Right cardiac atrium (tissue), 5 donors: ENCODE measurements at regions not wholly inside any gene's neighbourhood (a gene's known extent, or its start where the extent isn't known, plus 50 kb on each side); places are given as distances from the start of the nearest gene placed in this dataset.
A peak's percentile ranks its signal among the peaks of the same experiment; 100 is the strongest.
"Not testable (repeated sequence)": the region's sequence is repeated elsewhere in the genome, so short reads cannot be mapped to it uniquely, and the experiment has no call there.

Experiments
- ATAC-seq, 2 donors: fragments of 200-7000 bp; cut with Tn5 transposase; one replicate each; pipeline versions ENCODE4 v1.8.0 to v1.9.1; 2020; ENCODE audit warnings: moderate library complexity in 2 of 2, mild to moderate bottlenecking in 1 of 2
- DNase-seq, 3 donors: peaks; one replicate each; pipeline ENCODE4 v3.0.0-alpha.2; 2020
- H3K27ac ChIP-seq: one replicate; pipeline ENCODE4 v1.5.1; 2013; ENCODE audit warnings: mild to moderate bottlenecking, low read length, control low read depth, moderate library complexity
- H3K27me3 ChIP-seq: one replicate; pipeline ENCODE4 v1.6.1; 2013; ENCODE audit not compliant: control insufficient read depth, insufficient read depth
- H3K4me1 ChIP-seq: one replicate; pipeline ENCODE4 v1.6.1; 2013; ENCODE audit warnings: low read length; ENCODE audit not compliant: control insufficient read depth, insufficient read depth
- H3K4me3 ChIP-seq: one replicate; pipeline ENCODE4 v1.5.1; 2013; ENCODE audit warnings: low read length, control low read depth
- H3K9me3 ChIP-seq: one replicate; pipeline ENCODE4 v1.6.1; 2013; ENCODE audit warnings: low read length; ENCODE audit not compliant: control insufficient read depth
- whole genome bisulfite sequencing: extraction: QIAGEN DNeasy Blood & Tissue Kit; methylation state at CpG from one replicate; pipeline ENCODE4 v1.1.7; 2013; 5-methylcytosine and 5-hydroxymethylcytosine counted together
- intact Hi-C, 4 donors: fragments of 100-400 bp; cut with DNase I; formaldehyde crosslinking; loops; one replicate each; pipeline versions ENCODE4 v1.11.0 to v1.14.0; 2022 to 2023
- donor health status: healthy with polysubstance abuse.
- donor health status: DM: no; HTN: yes; CAD: no.
- donor health status: DM: no; HTN: no; CAD: no.
- donor health status: DM: no; HTN: yes; CAD: no; lungs with severe emphysema.
- donor health status: DM: yes; HTN: yes; CAD: no.

DNA sequence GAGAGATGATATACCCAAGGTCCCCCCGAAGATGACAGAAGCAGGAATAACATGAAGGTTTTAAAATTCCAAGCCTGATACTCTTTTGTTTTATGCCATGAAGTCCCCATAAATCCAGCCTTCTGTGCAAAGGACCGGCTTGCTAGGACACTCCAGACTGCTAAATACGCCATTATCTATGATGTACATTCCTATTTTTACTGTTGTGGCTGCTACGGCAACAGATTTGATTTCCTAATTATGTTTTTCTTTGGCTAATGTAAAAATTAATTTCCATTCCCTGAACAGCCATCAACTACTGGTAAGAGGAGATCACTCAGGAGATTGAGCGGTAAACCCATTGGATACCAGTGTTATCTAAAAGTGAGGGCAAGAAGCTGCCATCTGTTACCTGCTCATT lies 1090.8 kb downstream of the TYW1 start:
- intact Hi-C loops = no loop called here
- no peak overlapping the region for H3K27ac ChIP-seq
- no peaks in the 10 kb centered on the region for H3K9me3 ChIP-seq
- DNase-seq (no peak), ATAC-seq (no peak)
- no peaks in the 10 kb centered on the region for H3K4me1 ChIP-seq
- WGBS = 81% methylated on average over 5 of the region's 5 CpGs
- no peak overlapping the region for H3K4me3 ChIP-seq
- no peaks in the 10 kb centered on the region for H3K27me3 ChIP-seq

DNA sequence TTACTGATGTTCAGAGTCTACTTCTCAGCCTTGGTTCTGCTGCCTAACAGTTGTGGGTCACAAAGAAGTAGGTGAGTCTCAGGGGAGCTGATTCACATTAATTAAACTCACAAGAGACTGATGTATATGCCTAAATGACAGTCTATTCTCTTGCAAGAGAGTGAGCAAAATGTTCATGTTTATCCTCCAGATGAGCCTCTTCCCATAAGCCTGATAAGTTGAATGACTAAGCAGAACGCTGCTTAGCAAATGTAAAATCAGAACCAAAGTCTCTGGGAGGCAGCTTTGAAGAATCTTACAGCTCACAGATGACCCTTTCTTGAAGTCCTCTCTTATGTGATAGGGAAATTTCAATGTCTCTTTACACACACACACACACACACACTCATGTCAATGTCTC lies 1092.2 kb downstream of the TYW1 start:
- Histone ChIP-seq H3K27ac (no peak overlapping the region), H3K27me3 (no peaks in the 10 kb centered on the region), H3K4me1 (no peaks in the 10 kb centered on the region), H3K4me3 (no peak overlapping the region), H3K9me3 (no peaks in the 10 kb centered on the region)
- intact Hi-C loops = no loop called here
- WGBS = 73% methylated on average over 1 of the region's 1 CpG
- ATAC-seq (no peak), DNase-seq (no peak)

DNA sequence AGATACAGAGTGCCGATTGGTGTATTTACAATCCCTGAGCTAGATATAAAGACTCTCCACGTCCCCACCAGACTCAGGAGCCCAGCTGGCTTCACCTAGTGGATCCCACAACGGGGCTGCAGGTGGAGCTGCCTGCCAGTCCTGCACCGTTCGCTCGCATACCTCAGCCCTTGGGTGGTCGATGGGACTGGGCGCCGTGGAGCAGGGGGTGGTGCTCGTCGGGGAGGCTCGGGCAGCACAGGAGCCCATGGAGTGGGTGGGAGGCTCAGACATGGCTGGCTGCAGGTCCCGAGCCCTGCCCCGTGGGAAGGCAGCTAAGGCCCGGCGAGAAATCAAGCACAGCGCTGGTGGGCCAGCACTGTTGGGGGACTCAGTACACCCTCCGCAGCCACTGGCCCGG lies 1093.6 kb downstream of the TYW1 start:
- H3K27ac ChIP-seq, H3K4me3 ChIP-seq, H3K27me3 ChIP-seq, H3K9me3 ChIP-seq, intact Hi-C loops, H3K4me1 ChIP-seq, ATAC-seq, DNase-seq: not testable (repeated sequence)
- WGBS = 91% methylated on average over 18 of the region's 19 CpGs

DNA sequence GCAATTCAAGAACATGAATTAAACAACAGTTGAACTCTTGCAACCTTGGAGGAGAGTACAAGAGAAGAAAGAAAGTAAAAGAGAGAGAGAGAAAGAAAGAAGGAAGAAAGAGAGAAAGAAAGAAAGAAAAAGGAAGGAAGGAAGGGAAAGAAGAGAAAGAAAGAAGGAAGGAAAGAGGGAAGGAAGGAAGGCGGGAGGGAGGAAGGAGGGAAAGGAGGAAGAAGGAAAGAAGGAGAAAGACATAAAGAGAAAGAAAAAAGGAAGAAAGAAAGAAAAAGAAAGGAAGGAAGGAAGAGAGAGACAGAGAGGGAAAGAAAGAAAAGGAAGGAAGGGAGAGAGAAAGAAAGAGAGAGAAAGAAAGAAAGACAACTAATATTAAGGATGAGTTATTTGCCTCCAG lies 1106.7 kb downstream of the TYW1 start:
- ATAC-seq (no peak), DNase-seq (no peak)
- intact Hi-C loops = no loop called here

DNA sequence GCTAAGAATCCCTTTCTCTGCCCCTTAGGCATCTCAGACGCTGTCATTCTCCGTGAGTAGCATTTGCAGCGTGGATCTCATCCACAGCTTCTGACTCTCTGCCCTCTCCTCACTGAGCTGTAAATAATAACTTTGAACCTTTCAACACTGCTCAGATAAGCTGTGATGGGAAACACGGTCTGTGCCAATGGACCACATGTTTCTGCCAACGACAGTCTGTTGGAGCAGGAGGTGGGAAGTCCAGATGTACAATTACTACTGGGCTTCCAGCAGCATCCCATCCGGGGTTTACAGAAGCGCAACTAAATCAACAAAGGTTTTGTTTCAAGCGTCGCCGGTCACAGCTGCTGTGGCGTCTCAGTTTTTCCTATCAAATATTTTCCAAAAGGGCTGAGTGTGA lies 1110.6 kb downstream of the TYW1 start:
- no peaks in the 10 kb centered on the region for H3K27me3 ChIP-seq
- no peak overlapping the region for H3K4me3 ChIP-seq
- no peak for DNase-seq
- intact Hi-C loops = no loop called here
- H3K9me3 ChIP-seq = no peaks in the 10 kb centered on the region
- no peak overlapping the region for H3K27ac ChIP-seq
- peak; percentile 77 to 88 for ATAC-seq
- peaks cover 1% of the 10 kb centered on the region for H3K4me1 ChIP-seq
- WGBS = 29% methylated on average over 11 of the region's 11 CpGs

More for the DNA sequence above, 1106.7 kb downstream of the TYW1 start:
- H3K27ac ChIP-seq = no peak overlapping the region
- H3K9me3 ChIP-seq = no peaks in the 10 kb centered on the region
- H3K4me3 ChIP-seq = no peak overlapping the region
- peaks cover 1% of the 10 kb centered on the region for H3K4me1 ChIP-seq
- no peaks in the 10 kb centered on the region for H3K27me3 ChIP-seq
- 85% methylated on average over 1 of the region's 1 CpG for WGBS

DNA sequence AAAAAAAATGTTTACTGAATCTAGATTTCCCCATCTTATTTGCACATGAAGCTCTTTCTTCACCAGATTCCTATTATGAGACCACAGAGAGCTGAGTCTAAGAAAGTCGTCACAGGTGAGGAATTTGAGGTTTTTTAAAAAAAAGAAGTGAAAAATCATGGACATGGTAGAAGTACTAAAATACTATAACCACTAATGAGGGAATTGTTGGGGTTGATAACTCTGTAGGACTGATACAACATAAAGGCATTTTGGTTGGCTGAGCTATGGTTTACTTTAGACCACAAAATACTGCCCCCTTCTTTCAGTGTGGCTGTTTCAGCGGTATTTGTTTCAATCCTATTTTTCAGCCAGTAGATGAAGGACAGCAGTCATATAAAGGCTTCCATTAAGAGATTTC lies 1111.3 kb downstream of the TYW1 start:
- no peak for DNase-seq
- H3K4me1 ChIP-seq = peaks cover 1% of the 10 kb centered on the region
- H3K4me3 ChIP-seq = no peak overlapping the region
- WGBS = 71% methylated on average over 2 of the region's 2 CpGs
- H3K9me3 ChIP-seq = no peaks in the 10 kb centered on the region
- ATAC-seq = no peak
- no peaks in the 10 kb centered on the region for H3K27me3 ChIP-seq
- intact Hi-C loops = no loop called here
- no peak overlapping the region for H3K27ac ChIP-seq

DNA sequence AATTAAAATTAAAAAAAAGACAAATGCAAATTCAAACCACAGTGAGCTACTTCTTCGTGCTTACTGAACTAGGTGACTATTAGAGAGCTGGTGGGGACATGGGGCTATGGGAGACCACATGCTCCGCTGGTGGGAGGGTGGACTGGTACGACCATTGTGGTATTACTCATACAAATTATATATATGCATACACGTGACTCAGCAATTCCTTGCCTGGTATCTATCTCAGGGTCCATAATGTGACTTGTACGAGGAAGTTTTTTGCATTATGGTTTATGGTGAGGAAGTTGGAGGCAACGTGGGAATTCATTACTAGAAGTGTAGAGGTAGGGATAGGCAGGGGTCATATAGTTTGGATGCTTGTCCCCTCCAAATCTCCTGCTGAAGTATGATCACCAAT lies 1112.7 kb downstream of the TYW1 start:
- intact Hi-C loops = no loop called here

DNA sequence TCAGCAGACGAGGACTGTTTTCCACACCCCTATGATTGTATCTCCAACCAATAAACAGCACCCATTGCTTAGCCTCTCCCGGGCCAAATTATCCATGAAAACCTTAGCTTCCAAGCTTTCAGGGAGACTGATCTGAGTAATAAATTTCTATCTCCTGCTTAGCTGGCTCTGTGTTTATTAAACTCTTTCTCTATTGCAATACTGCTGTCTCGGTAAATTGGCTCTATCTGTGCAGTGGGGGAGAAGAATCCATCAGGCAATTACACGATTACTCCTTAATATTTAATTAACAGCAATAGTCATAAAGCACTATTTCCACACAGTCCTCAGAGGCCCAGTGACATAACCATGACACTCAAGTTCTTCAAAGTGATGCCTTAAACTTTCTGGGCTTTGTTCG lies 1122.8 kb downstream of the TYW1 start:
- no peak for ATAC-seq
- no peak for DNase-seq
- 92% methylated on average over 5 of the region's 5 CpGs for WGBS

More for the DNA sequence above, 1112.7 kb downstream of the TYW1 start:
- Histone ChIP-seq H3K27me3 (no peaks in the 10 kb centered on the region), H3K9me3 (no peaks in the 10 kb centered on the region), H3K4me1 (peaks cover 1% of the 10 kb centered on the region), H3K27ac (no peak overlapping the region), H3K4me3 (no peak overlapping the region)
- ATAC-seq = no peak
- 78% methylated on average over 6 of the region's 6 CpGs for WGBS
- no peak for DNase-seq

DNA sequence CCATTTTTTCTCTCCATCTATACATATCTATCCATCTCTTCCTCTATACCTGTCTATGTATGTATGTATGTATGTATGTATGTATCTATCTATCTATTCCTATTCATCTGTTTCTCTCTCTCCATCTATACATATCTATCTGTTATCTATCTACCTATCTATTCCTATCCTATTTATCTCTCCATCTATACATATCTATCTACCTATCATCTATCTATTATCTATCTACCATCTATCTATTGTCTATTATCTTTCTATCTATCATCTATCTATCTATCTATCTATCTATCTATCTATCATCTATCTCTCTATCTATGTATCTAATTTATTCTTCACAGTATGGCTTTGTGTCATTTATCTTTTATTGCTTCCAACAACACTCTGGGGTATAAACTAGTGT lies 1124.4 kb downstream of the TYW1 start:
- no peak for ATAC-seq
- no peak for DNase-seq
- H3K4me1 ChIP-seq = no peaks in the 10 kb centered on the region
- H3K4me3 ChIP-seq = no peak overlapping the region
- H3K27me3 ChIP-seq = no peaks in the 10 kb centered on the region
- intact Hi-C loops = no loop called here
- H3K9me3 ChIP-seq = peaks cover 4% of the 10 kb centered on the region
- no peak overlapping the region for H3K27ac ChIP-seq

More for the DNA sequence above, 1122.8 kb downstream of the TYW1 start:
- peaks cover 4% of the 10 kb centered on the region for H3K9me3 ChIP-seq
- no peaks in the 10 kb centered on the region for H3K4me1 ChIP-seq
- H3K4me3 ChIP-seq = no peak overlapping the region
- intact Hi-C loops = no loop called here
- no peak overlapping the region for H3K27ac ChIP-seq
- H3K27me3 ChIP-seq = no peaks in the 10 kb centered on the region

DNA sequence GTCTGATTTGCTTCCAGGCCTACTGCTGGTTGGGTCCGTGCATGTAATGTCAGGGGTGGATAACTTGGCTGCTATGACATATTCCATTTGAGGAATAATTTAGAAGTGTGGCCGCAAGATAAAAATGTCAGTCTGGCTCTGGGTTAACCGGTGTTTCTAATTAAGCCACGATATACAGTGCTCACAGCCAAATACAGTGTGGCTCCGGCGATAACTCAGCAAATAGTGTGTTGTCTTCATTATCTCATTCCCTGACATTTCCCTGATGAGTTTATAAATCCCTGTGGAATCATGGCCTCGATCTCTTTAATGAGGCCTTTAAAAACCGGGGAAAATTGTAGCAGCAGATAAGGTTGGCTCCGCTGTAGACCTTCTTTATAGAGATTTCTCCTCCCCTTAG lies 1125.0 kb downstream of the TYW1 start:
- 54% methylated on average over 9 of the region's 9 CpGs for WGBS

DNA sequence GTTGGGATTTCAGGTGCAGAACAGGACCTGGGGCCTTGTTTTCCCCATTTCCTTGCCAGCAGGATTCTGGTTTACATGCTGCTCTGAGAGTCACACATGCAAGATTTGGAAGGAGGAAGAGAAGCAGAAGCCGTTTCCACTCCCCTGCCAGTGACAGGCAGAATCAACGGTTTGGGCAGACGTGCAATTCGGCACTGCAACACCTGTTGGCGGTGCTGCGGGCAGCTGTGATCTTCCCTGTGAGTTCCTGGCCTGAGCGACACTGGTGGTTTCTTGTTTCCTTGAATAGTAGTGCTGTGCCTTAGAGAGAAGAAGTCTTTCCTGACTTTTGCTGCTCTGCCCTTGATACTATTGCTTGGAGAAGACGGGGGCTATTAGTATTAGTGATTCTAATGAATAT lies 1126.2 kb downstream of the TYW1 start:
- Histone ChIP-seq H3K4me3 (no peak overlapping the region), H3K27me3 (no peaks in the 10 kb centered on the region), H3K9me3 (peaks cover 4% of the 10 kb centered on the region), H3K4me1 (no peaks in the 10 kb centered on the region), H3K27ac (no peak overlapping the region)
- DNase-seq = no peak
- no peak for ATAC-seq
- WGBS = 83% methylated on average over 8 of the region's 8 CpGs
- intact Hi-C loops = no loop called here

More for the DNA sequence above, 1125.0 kb downstream of the TYW1 start:
- H3K27me3 ChIP-seq = no peaks in the 10 kb centered on the region
- ATAC-seq (no peak), DNase-seq (no peak)
- H3K4me1 ChIP-seq = no peaks in the 10 kb centered on the region
- intact Hi-C loops = no loop called here
- H3K27ac ChIP-seq = no peak overlapping the region
- peaks cover 4% of the 10 kb centered on the region for H3K9me3 ChIP-seq
- no peak overlapping the region for H3K4me3 ChIP-seq

DNA sequence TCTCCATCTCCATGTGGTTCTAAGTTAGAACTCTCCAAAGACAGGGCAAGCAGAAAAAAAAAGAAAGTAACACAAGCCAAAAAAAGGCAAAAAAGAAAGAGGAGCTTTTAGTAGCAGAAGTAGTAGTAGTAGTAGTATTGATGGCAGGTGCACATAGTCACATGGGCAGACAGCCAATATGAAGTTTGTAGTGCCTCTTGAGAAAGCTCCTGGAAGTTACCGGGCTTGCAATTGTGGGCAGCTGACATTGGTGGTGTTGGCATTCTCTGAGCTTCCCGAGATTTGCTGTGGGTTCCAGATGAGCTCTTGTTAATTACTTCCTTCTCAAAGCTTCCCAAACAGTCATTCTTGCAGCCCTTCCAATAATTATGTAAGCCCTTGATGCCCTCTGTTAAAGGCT lies 1128.5 kb downstream of the TYW1 start:
- no peak for DNase-seq
- Histone ChIP-seq H3K4me3 (no peak overlapping the region), H3K9me3 (no peaks in the 10 kb centered on the region), H3K27ac (no peak overlapping the region), H3K4me1 (no peaks in the 10 kb centered on the region), H3K27me3 (no peaks in the 10 kb centered on the region)
- WGBS = 63% methylated on average over 2 of the region's 2 CpGs
- intact Hi-C loops = no loop called here
- ATAC-seq = no peak
